ENCODE measurements at regions not wholly inside any gene's neighbourhood (a gene's known extent, or its start where the extent isn't known, plus 50 kb on each side); places are given as distances from the start of the nearest gene placed in this dataset.

- TF ChIP-seq POLR2AphosphoS5 (IDR thresholded peaks at IDR 0.05; ENCODE audit: borderline replicate concordance, low read depth, low read length) (no peak), EZH2 (IDR thresholded peaks at IDR 0.05) (no peak), FOXP2 (optimal IDR thresholded peaks at IDR 0.05; ENCODE audit: control extremely low read depth, extremely low read length, insufficient read depth) (no peak)
Measured at GRCh38 chr1:4554271-4554865, 100.0 kb upstream of the AJAP1 start.
